T-helper 2 cell treated with Interferon-gamma antibody and Interleukin-4, amounts not matched to agents 5 μg/mL and 100 μg/mL, for 36 hours (primary cell): ENCODE measurements at regions not wholly inside any gene's neighbourhood (a gene's known extent, or its start where the extent isn't known, plus 50 kb on each side); places are given as distances from the start of the nearest gene placed in this dataset.

ENCODE experiments used
- DNase-seq: peaks from one replicate; pipeline ENCODE4 v3.0.0; 2021; ENCODE audit warnings: low spot score
- H3K27ac Mint-ChIP-seq: one replicate; pipeline ENCODE4 v1.8.0; 2021; ENCODE audit warnings: mild to moderate bottlenecking, mixed read lengths
- H3K27me3 Mint-ChIP-seq: one replicate; pipeline ENCODE4 v1.8.0; 2021; ENCODE audit warnings: low read depth, mixed read lengths
- H3K36me3 Mint-ChIP-seq: one replicate; pipeline ENCODE4 v1.8.0; 2021; ENCODE audit warnings: low read depth, mixed read lengths
- H3K4me1 Mint-ChIP-seq: one replicate; pipeline ENCODE4 v1.8.0; 2021; ENCODE audit warnings: low read depth, mixed read lengths
- H3K4me3 Mint-ChIP-seq: one replicate; pipeline ENCODE4 v1.8.0; 2022; ENCODE audit warnings: mild to moderate bottlenecking, moderate library complexity, mixed read lengths
- H3K9me3 Mint-ChIP-seq: one replicate; pipeline ENCODE4 v1.8.0; 2021; ENCODE audit warnings: mixed read lengths

DNA sequence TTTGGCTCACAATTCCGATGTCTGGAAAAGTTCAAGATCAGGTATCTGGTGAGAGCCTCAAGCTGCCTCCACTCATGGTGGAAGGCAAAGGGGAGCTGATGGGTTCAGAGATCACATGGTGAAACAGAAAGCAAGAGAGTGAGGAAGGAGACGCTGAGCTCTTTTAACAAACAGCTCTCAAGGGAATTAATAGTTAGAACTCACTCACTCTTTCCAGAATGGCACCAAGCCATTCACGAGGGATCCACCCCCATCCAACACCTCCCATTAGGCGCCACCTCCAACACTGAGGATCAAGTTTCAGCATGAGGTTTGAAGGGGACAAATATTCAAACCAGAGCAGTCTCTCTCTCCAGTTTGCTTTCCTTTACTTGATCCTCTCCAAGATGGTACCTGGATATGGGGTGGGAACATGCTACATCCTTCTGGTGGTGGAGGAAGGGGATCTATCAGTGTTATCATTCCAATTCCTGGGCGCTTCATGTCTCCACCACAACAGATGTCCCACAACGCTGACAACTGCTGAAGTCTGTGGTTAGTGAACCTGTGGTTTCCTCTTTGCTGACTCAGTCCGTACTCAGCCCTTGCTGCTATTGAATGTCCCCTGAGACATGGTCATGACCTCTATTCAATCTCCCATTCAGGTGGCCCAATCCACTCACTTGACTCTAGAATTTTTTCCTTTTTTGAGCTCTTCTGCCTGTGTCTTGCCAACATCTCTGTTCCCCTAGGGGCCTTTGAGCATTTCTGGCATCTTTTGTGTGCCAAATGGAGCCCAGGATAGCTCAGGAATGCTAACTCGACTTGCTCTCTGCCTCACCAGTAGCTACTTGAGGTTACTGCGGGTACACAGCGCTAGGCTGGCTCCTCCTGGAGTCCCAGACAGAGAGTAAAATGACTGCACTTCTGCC is 395.2 kb downstream of the MID1IP1 start:
- Mint-ChIP-seq H3K9me3 (peaks cover 7% of the 10 kb centered on the region), H3K27ac (peak overlapping the region; percentile 84), H3K4me1 (peaks cover 56% of the 10 kb centered on the region), H3K4me3 (peak overlapping the region; percentile 80), H3K36me3 (peaks cover 2% of the 10 kb centered on the region), H3K27me3 (no peaks in the 10 kb centered on the region)
- peak; percentile 71 for DNase-seq

DNA sequence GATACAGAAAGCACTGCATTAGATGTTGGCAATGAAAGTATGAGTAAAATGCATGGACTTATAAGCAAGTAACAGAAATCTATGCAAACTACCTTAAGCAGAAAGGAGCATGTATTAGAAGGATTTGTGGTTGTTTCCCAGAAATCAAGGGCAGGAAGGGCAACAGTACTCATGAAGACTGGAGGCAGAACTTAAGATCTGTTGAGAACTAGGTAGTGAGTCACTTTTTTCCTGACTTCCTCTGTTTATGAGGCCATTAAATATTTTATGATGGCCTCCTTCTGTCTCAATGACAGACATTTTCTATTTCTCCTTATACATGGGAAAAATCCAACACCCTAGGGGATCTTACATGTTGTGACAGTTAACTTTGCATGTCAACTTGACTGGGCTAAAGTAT is 398.2 kb downstream of the MID1IP1 start:
- peaks cover 7% of the 10 kb centered on the region for H3K9me3 Mint-ChIP-seq
- DNase-seq: no peak
- peak overlapping the region; percentile 11 for H3K27ac Mint-ChIP-seq
- peaks cover 75% of the 10 kb centered on the region for H3K4me1 Mint-ChIP-seq
- H3K36me3 Mint-ChIP-seq: peaks cover 2% of the 10 kb centered on the region
- H3K27me3 Mint-ChIP-seq: no peaks in the 10 kb centered on the region
- H3K4me3 Mint-ChIP-seq: peak overlapping the region; percentile 37

DNA sequence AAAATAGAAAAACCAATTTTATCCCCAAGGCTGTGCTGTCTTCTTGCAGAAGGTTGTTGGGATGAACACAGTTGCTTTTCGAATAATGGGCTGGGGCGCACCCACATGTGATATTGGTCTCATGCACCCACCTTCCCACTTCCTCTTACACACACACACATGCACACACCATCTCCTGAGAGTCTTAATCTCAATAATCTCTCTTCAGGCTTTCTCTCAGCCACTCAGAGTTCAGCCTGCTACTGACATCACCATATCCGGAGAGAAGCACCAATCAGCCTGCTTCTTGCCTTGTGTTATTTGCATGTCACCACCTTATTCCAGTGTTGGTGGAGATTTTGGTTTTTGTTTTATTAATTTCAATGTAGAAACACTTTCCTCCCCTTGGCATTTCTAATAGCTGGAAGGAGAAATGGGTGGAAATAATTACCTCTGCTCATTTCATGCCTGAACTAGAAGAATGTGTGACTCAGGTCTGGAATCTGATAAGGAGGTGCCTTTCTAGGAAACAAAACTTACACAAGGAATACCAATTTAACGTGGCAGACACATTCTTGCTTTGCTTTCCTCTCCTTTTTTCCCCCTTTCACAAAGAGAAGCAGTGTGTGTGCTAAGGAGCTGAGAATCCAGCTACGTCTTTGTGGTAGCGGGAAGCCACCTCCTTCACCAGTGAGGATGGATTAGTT is 400.2 kb downstream of the MID1IP1 start:
- peaks cover 74% of the 10 kb centered on the region for H3K4me1 Mint-ChIP-seq
- H3K27me3 Mint-ChIP-seq: no peaks in the 10 kb centered on the region
- H3K4me3 Mint-ChIP-seq: peak overlapping the region; percentile 57
- peak overlapping the region; percentile 72 for H3K27ac Mint-ChIP-seq
- H3K36me3 Mint-ChIP-seq: peaks cover 2% of the 10 kb centered on the region
- peaks cover 7% of the 10 kb centered on the region for H3K9me3 Mint-ChIP-seq
- DNase-seq: peak; percentile 62

DNA sequence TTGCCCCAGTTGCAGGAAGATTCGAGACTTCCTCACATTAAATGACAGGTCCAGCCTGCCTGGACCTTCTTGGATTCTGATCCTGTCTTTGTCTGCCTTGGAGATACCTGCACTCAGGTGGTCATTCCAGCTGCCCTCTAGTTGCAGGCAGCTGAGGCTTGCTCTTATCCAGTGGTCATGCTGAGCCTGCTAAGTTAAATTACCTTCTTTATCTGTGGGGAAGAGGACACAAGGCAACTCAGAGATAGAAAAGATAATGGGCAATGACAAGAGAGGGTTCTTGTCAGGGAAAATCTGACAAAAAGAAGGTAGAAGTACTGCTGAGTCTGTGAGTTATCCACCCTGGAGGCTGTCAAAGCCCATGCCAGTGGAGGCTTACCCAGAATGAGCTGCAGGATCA is 401.4 kb downstream of the MID1IP1 start:
- no peak for DNase-seq
- peaks cover 7% of the 10 kb centered on the region for H3K9me3 Mint-ChIP-seq
- peak overlapping the region; percentile 68 for H3K27ac Mint-ChIP-seq
- H3K4me3 Mint-ChIP-seq: peak overlapping the region; percentile 15
- peaks cover 62% of the 10 kb centered on the region for H3K4me1 Mint-ChIP-seq
- H3K36me3 Mint-ChIP-seq: peaks cover 2% of the 10 kb centered on the region
- no peaks in the 10 kb centered on the region for H3K27me3 Mint-ChIP-seq

DNA sequence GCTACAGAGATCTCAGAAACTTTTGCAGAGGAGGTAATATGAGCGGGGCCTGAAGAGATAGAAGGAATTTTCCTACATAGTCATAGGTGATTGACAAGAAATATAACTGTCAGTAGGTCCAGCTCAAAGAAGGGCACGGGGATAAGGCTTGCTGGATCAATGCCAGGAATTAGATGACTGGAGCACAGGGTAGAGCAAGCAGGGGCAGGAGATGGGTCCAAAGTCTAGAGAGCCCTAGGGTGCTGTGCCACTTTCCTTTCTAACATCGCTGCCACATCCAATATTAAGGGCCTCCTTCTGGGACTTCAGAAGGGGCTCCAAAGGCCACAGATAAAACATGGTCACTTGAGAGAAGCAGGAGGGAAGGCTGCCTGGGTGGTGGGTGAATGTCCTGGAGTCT is 402.2 kb downstream of the MID1IP1 start:
- H3K36me3 Mint-ChIP-seq: peaks cover 2% of the 10 kb centered on the region
- H3K9me3 Mint-ChIP-seq: peaks cover 7% of the 10 kb centered on the region
- no peak overlapping the region for H3K27ac Mint-ChIP-seq
- H3K4me3 Mint-ChIP-seq: no peak overlapping the region
- H3K27me3 Mint-ChIP-seq: no peaks in the 10 kb centered on the region
- DNase-seq: no peak
- peaks cover 60% of the 10 kb centered on the region for H3K4me1 Mint-ChIP-seq

DNA sequence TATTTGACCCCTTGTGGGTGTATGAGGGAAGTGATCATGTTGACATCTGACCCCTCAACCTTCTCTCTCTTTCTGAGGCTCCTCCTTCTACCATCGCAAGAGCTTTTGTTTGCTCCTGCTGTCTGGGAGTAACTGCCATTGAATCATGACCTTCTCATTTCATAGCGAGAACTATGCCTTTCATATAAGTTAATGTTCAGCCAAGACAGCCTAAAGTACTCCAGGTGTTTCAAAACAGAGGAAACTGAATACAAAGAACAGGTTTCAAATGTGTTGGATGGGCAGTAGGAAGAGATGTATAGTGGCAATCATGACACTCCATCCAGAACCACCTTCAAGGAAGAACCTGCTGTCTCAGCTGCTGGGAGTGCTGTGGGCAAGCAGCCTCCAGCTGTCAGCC is 403.1 kb downstream of the MID1IP1 start:
- peaks cover 5% of the 10 kb centered on the region for H3K9me3 Mint-ChIP-seq
- H3K27me3 Mint-ChIP-seq: no peaks in the 10 kb centered on the region
- H3K36me3 Mint-ChIP-seq: peaks cover 2% of the 10 kb centered on the region
- H3K27ac Mint-ChIP-seq: no peak overlapping the region
- H3K4me1 Mint-ChIP-seq: peaks cover 56% of the 10 kb centered on the region
- no peak for DNase-seq
- no peak overlapping the region for H3K4me3 Mint-ChIP-seq

DNA sequence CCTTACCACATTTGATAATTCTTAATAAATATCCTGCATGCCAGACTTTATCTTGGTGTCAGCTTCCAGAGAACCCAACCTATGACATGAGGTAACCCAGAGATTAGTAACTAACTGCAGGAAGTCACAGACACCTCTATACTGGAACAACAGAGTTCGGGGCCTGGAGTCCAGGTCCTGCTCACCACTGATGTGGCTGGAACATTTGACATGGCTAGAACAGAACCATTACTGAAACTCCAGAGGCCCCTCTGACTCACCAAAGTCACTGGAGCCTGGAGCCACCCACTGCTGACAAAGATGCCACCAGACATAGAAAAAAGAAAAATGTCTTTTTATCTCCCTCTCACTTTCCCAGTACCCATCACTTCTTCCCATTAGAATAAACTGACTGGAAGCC is 403.7 kb downstream of the MID1IP1 start:
- H3K36me3 Mint-ChIP-seq: peaks cover 1% of the 10 kb centered on the region
- H3K4me1 Mint-ChIP-seq: peaks cover 50% of the 10 kb centered on the region
- H3K4me3 Mint-ChIP-seq: no peak overlapping the region
- peak; percentile 73 for DNase-seq
- no peaks in the 10 kb centered on the region for H3K9me3 Mint-ChIP-seq
- H3K27me3 Mint-ChIP-seq: no peaks in the 10 kb centered on the region
- peak overlapping the region; percentile 46 for H3K27ac Mint-ChIP-seq

DNA sequence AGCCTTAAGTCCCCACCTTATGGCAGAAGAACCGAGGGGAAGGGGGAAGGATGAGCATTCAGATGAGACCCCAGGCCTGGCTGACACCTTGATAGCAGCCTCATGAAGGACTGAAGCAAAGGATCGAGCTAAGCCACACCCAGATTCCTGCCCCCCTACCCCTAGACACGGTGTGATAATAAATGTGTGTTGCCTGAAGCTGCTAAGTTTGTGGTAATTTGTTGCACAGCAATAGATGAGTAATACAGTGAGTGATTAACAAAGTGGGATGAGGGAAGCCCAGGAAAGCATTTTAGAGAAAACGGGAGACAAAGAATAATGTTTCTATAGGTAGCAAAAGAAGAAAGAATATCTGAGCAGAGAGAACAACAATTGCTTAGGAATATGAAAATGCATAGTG is 404.2 kb downstream of the MID1IP1 start:
- DNase-seq: no peak
- peaks cover 46% of the 10 kb centered on the region for H3K4me1 Mint-ChIP-seq
- peaks cover 1% of the 10 kb centered on the region for H3K36me3 Mint-ChIP-seq
- no peak overlapping the region for H3K27ac Mint-ChIP-seq
- H3K4me3 Mint-ChIP-seq: no peak overlapping the region
- no peaks in the 10 kb centered on the region for H3K9me3 Mint-ChIP-seq
- H3K27me3 Mint-ChIP-seq: no peaks in the 10 kb centered on the region

DNA sequence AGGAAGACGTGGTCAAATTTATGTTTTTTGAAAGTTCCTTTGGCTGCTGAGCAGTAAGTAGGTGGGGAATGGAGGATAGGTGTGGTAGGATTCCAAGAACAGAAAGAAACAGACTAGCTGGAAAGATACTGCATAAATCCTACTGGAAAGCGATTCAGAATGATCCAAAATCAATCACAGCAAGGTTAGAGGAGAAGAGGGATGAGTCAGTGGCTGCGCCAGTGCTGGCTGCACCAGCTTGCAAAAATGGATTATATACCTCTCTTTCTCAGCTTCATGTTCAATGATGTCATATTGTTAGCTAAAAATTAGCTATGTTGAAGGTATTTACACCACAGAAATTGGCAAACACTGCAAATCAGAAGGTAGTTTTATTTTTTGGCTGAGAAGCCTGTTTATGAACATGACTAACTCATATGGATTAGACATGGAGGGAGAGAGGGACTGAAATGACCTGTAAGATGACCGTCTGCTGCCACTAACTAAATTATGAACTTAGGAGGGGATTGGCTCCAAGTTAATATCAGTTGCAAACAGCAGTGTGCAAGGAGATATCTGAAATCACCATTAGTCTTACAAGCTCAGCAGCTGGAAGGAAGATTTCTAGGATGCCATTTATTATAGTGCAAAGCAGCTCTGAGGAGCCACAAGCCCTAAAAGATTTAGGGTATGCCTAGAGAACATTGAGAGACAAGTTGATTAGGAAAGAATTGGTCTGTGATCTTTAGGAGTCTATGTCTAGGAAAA is 405.3 kb downstream of the MID1IP1 start:
- Mint-ChIP-seq H3K27ac (no peak overlapping the region), H3K4me3 (no peak overlapping the region), H3K36me3 (peaks cover 1% of the 10 kb centered on the region), H3K27me3 (no peaks in the 10 kb centered on the region), H3K4me1 (peaks cover 37% of the 10 kb centered on the region), H3K9me3 (no peaks in the 10 kb centered on the region)
- DNase-seq: no peak

DNA sequence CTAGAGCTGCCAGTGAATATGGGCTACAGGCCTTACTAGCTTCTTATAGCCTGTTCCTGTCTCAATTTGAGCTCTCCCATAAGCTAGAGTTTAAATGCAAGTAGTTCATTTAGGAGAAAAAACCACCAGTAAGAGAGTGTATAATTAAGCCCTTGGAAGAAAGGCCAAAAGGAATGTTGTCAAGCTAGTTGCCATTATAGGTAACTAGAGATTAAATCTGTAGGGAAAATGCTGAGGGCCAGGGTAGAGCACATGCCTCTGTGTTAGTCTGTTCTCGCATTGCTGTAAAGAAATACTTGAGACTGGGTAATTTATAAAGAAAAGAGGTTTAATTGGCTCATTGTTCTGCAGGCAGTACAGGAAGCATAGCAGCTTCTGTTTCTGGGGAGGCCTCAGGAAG is 410.2 kb downstream of the MID1IP1 start:
- DNase-seq: no peak
- H3K4me1 Mint-ChIP-seq: peaks cover 6% of the 10 kb centered on the region
- H3K27ac Mint-ChIP-seq: no peak overlapping the region
- H3K27me3 Mint-ChIP-seq: no peaks in the 10 kb centered on the region
- no peak overlapping the region for H3K4me3 Mint-ChIP-seq
- H3K9me3 Mint-ChIP-seq: no peaks in the 10 kb centered on the region
- H3K36me3 Mint-ChIP-seq: peaks cover 3% of the 10 kb centered on the region

DNA sequence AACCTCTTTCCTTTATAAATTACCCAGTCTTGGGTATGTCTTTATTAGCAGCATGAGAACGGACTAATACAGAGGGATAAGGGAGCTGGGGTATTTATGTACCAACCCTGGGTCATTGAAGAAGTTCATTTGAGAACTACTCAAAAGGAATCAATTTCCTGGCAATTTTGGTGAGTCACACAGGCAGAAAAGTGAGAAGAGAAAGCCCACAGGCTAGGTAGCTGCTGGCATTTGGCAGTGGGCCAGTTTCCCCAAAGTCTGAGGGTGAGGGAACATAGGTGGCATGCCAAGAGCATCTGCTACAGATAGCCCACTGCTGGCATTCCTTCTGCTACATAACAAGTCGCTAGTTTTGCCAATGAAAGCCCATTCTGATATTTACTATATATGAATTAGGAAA is 411.2 kb downstream of the MID1IP1 start:
- Mint-ChIP-seq H3K9me3 (no peaks in the 10 kb centered on the region), H3K4me1 (peaks cover 5% of the 10 kb centered on the region), H3K27ac (no peak overlapping the region), H3K27me3 (no peaks in the 10 kb centered on the region), H3K4me3 (no peak overlapping the region), H3K36me3 (peaks cover 3% of the 10 kb centered on the region)
- no peak for DNase-seq

DNA sequence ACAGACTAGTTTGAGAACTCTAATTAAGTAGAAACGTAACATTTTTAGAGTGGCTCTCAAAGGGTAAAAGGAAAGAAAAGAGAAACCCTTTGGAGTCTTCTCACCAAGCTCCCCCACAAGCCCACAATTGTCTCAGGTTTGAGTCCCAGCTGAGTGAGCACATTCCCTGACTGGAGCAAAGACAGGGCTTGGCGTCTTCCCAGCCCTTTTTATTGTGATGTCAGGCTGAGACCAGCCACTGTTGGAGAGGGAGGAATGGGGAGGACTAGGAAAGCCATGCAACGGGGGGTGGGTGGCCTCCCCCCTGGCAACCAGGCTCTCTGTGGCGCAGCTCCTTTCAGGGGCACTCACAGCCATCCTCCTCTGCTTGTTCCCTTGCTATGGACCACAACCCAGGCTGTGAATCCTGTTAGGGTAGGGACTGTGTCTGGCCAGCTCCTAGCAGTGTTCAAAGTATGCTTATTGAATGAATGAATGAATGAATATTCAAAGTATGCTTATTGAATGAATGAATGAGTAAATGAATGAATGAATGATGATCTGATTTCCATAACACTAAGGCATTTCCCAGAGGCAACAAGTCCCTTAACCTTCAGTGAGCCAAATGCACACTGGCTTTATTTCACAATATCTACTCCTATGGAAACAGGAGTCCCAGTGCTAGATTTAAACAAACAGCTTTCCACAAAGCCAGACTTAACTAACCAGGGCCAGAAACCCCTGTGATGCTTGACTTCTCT is 413.3 kb downstream of the MID1IP1 start:
- Mint-ChIP-seq H3K27me3 (no peaks in the 10 kb centered on the region), H3K4me3 (no peak overlapping the region), H3K4me1 (peaks cover 5% of the 10 kb centered on the region), H3K9me3 (no peaks in the 10 kb centered on the region), H3K27ac (no peak overlapping the region), H3K36me3 (peaks cover 3% of the 10 kb centered on the region)
- DNase-seq: no peak

DNA sequence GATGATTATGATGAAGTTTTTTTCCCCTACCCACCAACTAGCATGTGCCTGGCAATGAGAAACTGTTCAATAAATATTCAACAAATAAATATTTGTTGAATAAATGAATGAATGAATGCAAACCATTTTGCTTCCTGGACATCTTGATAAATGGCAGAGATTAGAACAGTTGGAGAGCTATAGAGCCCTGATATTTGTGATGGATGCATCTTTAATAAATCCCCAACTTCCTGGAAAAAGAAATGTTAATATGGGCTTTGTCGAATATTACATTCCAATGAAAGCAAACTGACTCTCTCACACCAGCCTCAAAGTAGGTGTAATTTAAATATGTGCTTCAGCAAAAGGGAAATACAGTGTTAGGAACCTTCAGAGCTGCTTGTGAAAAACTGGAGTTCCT is 419.7 kb downstream of the MID1IP1 start:
- H3K4me1 Mint-ChIP-seq: no peaks in the 10 kb centered on the region
- no peaks in the 10 kb centered on the region for H3K36me3 Mint-ChIP-seq
- no peak overlapping the region for H3K27ac Mint-ChIP-seq
- no peaks in the 10 kb centered on the region for H3K27me3 Mint-ChIP-seq
- no peak overlapping the region for H3K4me3 Mint-ChIP-seq
- no peaks in the 10 kb centered on the region for H3K9me3 Mint-ChIP-seq
- no peak for DNase-seq
